ENCODE measurements at regions not wholly inside any gene's neighbourhood (a gene's known extent, or its start where the extent isn't known, plus 50 kb on each side); places are given as distances from the start of the nearest gene placed in this dataset.

DNA sequence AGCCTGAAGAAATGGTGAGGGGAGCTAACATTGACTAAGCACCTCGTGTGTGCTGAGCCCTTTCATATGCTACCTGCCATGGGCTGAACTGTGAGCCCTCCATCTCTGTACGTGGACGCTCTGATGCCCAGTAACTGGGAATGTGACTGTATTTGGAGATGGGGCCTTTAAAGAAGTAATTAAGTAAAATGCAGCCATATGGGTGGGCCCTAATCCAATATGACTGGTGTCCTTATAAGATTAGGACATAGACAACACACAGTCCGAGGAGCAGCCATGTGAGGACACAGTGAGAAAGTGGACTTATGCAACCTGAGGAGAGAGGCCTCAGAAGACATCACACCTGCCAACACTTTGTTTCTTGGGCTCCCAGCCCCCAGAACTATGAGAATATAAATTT is 92.7 kb upstream of the ATP1B1 start:
- ChIA-PET CTCF (no interaction called here), POLR2A (no interaction called here)
- no peak for DNase-seq (ENCODE audit: low read depth, low spot score)
- TF ChIP-seq, protein P1, sequence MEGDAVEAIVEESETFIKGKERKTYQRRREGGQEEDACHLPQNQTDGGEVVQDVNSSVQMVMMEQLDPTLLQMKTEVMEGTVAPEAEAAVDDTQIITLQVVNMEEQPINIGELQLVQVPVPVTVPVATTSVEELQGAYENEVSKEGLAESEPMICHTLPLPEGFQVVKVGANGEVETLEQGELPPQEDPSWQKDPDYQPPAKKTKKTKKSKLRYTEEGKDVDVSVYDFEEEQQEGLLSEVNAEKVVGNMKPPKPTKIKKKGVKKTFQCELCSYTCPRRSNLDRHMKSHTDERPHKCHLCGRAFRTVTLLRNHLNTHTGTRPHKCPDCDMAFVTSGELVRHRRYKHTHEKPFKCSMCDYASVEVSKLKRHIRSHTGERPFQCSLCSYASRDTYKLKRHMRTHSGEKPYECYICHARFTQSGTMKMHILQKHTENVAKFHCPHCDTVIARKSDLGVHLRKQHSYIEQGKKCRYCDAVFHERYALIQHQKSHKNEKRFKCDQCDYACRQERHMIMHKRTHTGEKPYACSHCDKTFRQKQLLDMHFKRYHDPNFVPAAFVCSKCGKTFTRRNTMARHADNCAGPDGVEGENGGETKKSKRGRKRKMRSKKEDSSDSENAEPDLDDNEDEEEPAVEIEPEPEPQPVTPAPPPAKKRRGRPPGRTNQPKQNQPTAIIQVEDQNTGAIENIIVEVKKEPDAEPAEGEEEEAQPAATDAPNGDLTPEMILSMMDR (IDR thresholded peaks at IDR 0.05; ENCODE audit: insufficient read depth, low read length, missing control alignments): no peak
- H3K4me3 ChIP-seq (ENCODE audit: low read depth, low read length): no peak overlapping the region

DNA sequence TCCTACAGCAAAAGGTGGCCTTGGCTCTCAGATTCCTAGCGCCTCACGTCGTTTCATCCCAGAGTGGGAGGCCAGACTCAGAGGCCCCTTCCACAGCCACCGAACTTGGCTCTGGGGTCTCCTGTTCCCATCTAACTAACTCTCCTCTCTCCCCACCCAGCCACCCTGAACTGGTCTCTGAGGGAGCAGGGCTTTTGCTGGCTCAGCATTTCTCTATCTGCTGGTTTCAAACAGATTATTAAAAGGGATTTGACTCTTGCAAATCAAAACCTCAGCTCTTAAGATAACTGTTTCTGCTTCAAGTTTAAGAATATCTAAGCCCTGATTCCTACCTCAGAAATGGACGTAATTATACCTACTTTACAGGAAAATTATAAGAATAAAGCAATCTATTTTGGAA is 91.0 kb upstream of the ATP1B1 start:
- H3K4me3 ChIP-seq (ENCODE audit: low read depth, low read length): no peak overlapping the region
- DNase-seq (ENCODE audit: low read depth, low spot score): no peak
- ChIA-PET POLR2A (no interaction called here), CTCF (no interaction called here)
- TF ChIP-seq, protein P1 (IDR thresholded peaks at IDR 0.05; ENCODE audit: insufficient read depth, low read length, missing control alignments): no peak

DNA sequence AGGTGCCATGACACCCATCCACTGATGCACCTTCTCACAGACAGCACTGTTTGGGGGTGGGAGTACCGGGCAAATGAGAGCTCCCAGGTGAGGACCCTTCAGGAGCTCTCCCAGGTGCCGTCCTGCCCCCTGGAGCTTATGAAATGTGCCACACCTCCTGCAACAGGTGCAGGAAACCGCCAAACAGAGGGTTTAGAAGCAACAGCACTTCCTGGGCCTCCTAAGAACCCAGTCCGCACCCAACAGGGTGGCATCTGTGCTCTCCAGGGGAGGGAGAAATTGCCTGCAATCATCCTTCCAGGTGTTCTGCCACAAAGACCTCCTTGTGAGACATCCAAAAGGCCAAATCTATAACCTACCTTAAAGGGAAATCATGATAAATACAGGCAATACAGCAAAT is 87.7 kb upstream of the ATP1B1 start:
- ChIA-PET POLR2A (no interaction called here), CTCF (no interaction called here)
- TF ChIP-seq, protein P1 (IDR thresholded peaks at IDR 0.05; ENCODE audit: insufficient read depth, low read length, missing control alignments): no peak
- DNase-seq (ENCODE audit: low read depth, low spot score): no peak
- H3K4me3 ChIP-seq (ENCODE audit: low read depth, low read length): no peak overlapping the region

DNA sequence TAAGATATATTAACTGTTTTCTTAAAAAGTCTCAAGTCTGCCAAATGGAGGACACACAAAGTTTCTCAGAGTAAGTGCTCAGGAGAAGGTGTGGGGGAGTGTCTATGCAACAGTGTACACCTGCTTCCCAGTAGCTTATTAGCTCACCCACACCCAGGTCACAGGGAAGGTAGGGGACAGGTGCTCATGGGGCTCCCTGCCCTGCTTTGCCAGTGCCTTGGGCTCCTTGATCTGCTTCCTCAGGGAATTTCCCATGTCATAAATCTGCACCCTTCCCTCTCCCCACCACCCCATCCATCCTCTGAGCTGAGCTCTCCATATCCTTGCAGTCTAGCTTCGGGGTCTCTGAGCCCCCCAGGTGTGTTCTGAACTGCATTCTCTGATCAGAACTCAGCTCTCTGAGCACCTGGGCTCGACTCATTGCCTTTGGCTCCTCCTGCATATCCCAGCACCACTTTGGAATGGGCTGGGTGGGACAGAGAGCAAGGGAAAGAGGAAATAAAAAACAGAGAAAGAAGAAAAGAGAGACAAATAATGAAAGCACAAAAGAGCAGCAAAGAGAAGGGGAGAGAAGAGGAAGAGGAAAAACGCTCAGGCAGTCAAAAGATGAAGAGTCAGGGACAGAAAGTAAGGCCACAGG is 87.0 kb upstream of the ATP1B1 start:
- CTCF ChIA-PET: no interaction called here
- POLR2A ChIA-PET: no interaction called here
- TF ChIP-seq, protein P1 (IDR thresholded peaks at IDR 0.05; ENCODE audit: insufficient read depth, low read length, missing control alignments): no peak
- no peak for DNase-seq (ENCODE audit: low read depth, low spot score)
- H3K4me3 ChIP-seq (ENCODE audit: low read depth, low read length): no peak overlapping the region

DNA sequence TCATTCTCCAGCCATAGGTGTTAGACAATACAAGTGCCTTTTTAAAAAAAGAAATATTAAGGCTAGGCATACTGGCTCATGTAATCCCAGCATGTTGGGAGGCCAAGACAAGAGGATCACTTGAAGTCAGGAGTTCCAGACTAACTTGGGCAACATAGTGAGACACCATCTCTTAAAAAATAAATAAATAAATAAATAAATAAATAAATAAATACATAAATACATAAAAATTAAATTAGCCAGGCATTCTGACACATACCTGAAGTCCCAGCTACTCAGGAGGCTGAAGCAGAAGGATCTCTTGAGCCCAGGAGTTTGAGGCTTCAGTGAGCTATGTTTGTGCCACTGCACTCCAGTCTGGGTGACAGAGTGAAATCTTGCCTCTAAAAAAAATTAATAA is 85.8 kb upstream of the ATP1B1 start:
- CTCF ChIA-PET: no interaction called here
- TF ChIP-seq, protein P1 (IDR thresholded peaks at IDR 0.05; ENCODE audit: insufficient read depth, low read length, missing control alignments): no peak
- DNase-seq (ENCODE audit: low read depth, low spot score): no peak
- POLR2A ChIA-PET: no interaction called here
- H3K4me3 ChIP-seq (ENCODE audit: low read depth, low read length): no peak overlapping the region

DNA sequence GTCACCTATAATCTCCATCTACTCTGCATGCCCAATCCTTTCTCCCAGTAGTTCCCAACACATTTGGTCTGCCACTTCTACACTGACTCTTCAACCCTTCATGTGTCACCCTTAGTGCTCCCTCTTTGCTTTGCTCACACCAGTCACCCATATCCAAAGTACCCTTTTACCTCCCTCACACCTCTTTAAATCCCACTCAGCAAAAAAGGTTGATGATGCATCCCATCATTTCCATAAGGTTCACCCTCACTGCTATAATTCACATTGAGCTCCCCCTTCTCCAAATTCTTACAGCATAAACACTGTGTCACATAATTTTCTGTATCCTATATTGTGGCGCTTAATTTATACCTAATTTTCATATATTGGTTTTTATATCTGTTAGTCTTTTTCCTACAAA is 83.8 kb upstream of the ATP1B1 start:
- TF ChIP-seq, protein P1 (IDR thresholded peaks at IDR 0.05; ENCODE audit: insufficient read depth, low read length, missing control alignments): no peak
- DNase-seq (ENCODE audit: low read depth, low spot score): no peak
- CTCF ChIA-PET: no interaction called here
- POLR2A ChIA-PET: no interaction called here
- H3K4me3 ChIP-seq (ENCODE audit: low read depth, low read length): no peak overlapping the region

All from AG04449 (cell line).